ENCODE measurements at regions not wholly inside any gene's neighbourhood (a gene's known extent, or its start where the extent isn't known, plus 50 kb on each side); places are given as distances from the start of the nearest gene placed in this dataset.

DNA sequence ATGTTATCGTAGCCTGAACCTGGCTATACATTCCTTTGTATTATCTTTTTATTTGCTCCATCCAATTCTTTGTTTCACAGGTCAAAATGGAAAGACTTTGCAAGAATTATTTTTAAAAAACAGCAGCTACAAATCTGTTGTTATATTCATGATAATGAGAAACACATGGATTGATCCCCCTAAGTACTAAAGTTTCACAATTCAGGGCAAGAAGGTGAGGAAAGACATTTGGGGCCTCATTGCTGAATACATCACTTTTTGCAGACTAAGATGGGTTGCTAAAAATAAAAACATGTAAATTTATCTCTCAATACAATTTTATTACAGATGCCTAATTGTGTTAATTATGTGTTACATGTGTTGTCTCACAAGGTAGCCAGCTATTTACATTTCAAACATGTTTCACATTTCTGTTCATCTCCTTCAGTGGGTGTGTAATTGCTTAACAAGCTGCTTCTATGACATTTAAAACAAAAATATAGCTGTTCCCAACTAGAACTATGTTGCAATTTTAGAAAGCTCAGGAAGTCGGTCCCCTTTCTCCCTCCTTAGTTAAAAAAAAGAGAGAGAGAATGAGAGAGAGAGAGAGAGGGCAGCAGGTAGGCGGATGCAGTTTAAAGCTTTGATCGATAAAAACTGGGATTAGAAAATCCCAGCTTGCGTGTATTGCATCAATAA is 606.3 kb upstream of the FZD8 start:
- Histone ChIP-seq H3K27me3 (no peaks in the 10 kb centered on the region), H3K27ac (no peak overlapping the region), H3K4me3 (no peak overlapping the region), H3K36me3 (no peaks in the 10 kb centered on the region), H3K4me1 (ENCODE audit: low read depth) (no peaks in the 10 kb centered on the region), H3K9me3 (ENCODE audit: low read depth) (no peaks in the 10 kb centered on the region)
- TF ChIP-seq, protein P1, sequence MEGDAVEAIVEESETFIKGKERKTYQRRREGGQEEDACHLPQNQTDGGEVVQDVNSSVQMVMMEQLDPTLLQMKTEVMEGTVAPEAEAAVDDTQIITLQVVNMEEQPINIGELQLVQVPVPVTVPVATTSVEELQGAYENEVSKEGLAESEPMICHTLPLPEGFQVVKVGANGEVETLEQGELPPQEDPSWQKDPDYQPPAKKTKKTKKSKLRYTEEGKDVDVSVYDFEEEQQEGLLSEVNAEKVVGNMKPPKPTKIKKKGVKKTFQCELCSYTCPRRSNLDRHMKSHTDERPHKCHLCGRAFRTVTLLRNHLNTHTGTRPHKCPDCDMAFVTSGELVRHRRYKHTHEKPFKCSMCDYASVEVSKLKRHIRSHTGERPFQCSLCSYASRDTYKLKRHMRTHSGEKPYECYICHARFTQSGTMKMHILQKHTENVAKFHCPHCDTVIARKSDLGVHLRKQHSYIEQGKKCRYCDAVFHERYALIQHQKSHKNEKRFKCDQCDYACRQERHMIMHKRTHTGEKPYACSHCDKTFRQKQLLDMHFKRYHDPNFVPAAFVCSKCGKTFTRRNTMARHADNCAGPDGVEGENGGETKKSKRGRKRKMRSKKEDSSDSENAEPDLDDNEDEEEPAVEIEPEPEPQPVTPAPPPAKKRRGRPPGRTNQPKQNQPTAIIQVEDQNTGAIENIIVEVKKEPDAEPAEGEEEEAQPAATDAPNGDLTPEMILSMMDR (IDR thresholded peaks at IDR 0.05; ENCODE audit: low read depth, low read length): no peak
- DNase-seq (ENCODE audit: low read depth in 1 of 2, low spot score in 1 of 2): peak in 1 of 2 donors; percentile 16

DNA sequence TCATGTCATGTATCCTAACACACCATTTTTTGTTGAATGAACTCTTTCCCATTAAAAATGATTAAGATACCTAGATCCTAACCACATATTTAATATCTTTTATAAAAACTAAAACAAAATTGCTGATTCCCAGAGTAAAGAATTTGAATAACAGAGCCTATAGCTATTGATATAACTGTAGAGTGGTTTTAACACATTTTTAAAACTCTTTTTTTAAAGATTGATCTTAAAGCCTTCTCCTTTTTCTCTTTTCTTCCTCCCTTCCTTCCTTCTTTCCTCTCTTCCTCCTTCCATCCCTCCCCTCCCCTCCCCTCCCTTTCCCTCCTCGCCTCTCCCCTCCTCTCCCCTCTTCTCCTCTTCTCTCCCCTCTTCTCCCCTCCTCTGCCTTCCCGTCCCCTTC is 605.4 kb upstream of the FZD8 start:
- no peaks in the 10 kb centered on the region for H3K27me3 ChIP-seq
- no peak overlapping the region for H3K27ac ChIP-seq
- TF ChIP-seq, protein P1 (IDR thresholded peaks at IDR 0.05; ENCODE audit: low read depth, low read length): no peak
- H3K4me1 ChIP-seq (ENCODE audit: low read depth): no peaks in the 10 kb centered on the region
- DNase-seq (ENCODE audit: low read depth in 1 of 2, low spot score in 1 of 2): no peak
- H3K4me3 ChIP-seq: no peak overlapping the region
- H3K9me3 ChIP-seq (ENCODE audit: low read depth): no peaks in the 10 kb centered on the region
- H3K36me3 ChIP-seq: no peaks in the 10 kb centered on the region

DNA sequence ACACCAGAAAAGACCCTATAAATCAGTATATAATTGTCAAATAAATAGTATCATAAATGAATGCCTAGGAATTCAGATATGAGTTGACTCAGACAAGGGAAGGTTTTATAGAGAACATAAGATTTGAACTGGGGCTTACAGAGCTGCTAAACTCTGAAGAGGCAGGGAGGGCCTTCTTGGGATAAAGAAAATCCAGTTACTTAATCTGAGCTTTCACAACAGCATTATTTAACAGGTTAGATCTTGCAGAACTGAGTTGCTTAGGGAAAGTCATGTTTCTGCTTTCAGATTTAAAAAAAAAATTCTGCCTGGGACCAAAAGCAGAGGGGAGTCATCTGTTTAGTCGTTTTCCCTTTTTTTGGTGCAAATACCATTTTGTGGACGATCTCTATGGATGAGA is 594.8 kb upstream of the FZD8 start:
- Histone ChIP-seq H3K27me3 (no peaks in the 10 kb centered on the region), H3K9me3 (ENCODE audit: low read depth) (no peaks in the 10 kb centered on the region), H3K36me3 (no peaks in the 10 kb centered on the region), H3K4me1 (ENCODE audit: low read depth) (no peaks in the 10 kb centered on the region), H3K4me3 (no peak overlapping the region), H3K27ac (no peak overlapping the region)
- DNase-seq (ENCODE audit: low read depth in 1 of 2, low spot score in 1 of 2): no peak
- TF ChIP-seq, protein P1 (IDR thresholded peaks at IDR 0.05; ENCODE audit: low read depth, low read length): no peak

DNA sequence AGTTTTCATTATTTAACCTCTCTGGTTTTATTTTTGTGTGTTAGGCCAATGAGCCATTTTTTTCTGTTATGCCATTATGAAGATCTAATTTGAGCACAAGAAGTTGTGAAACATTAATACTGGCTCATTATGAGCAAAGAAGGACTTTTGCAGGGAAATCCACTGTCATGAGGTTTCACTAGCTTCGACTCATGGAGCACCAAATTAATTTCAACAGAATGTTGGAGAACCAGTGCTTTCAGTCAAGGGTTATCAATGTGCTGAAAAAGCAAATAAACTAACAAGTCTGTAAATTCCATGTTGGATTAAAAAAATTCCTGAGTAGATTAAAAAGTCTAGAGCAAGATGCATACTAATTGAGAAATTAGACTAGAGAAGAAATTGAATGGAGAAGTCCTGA is 594.2 kb upstream of the FZD8 start:
- Histone ChIP-seq H3K9me3 (ENCODE audit: low read depth) (no peaks in the 10 kb centered on the region), H3K4me3 (no peak overlapping the region), H3K4me1 (ENCODE audit: low read depth) (no peaks in the 10 kb centered on the region), H3K27ac (no peak overlapping the region), H3K27me3 (no peaks in the 10 kb centered on the region), H3K36me3 (no peaks in the 10 kb centered on the region)
- no peak for DNase-seq (ENCODE audit: low read depth in 1 of 2, low spot score in 1 of 2)
- TF ChIP-seq, protein P1 (IDR thresholded peaks at IDR 0.05; ENCODE audit: low read depth, low read length): no peak

DNA sequence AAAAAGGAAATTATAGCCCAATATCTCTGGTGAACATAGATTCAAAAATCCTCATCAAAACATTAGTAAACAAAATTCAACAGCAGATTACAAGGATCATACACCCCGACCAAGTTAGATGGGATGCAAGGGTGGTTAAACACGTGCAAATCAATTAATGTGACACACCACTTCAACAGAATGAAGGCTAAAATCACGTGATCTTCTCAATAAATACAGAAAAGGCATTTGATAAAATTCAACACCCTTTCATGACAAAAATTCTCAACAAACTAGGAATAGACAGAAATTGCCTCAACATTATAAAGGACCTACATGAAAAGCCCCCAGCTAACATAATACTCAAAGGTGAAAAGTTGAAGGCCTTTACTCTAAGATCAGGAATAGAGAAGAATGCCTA is 590.8 kb upstream of the FZD8 start:
- no peak for DNase-seq (ENCODE audit: low read depth in 1 of 2, low spot score in 1 of 2)
- TF ChIP-seq, protein P1 (IDR thresholded peaks at IDR 0.05; ENCODE audit: low read depth, low read length): no peak
- H3K9me3 ChIP-seq (ENCODE audit: low read depth): no peaks in the 10 kb centered on the region

More for the DNA sequence above, 590.8 kb upstream of the FZD8 start:
- no peak overlapping the region for H3K4me3 ChIP-seq
- no peaks in the 10 kb centered on the region for H3K27me3 ChIP-seq
- peaks cover 7% of the 10 kb centered on the region for H3K4me1 ChIP-seq (ENCODE audit: low read depth)
- H3K36me3 ChIP-seq: no peaks in the 10 kb centered on the region
- no peak overlapping the region for H3K27ac ChIP-seq
